GM21390 (cell line): ENCODE measurements at regions not wholly inside any gene's neighbourhood (a gene's known extent, or its start where the extent isn't known, plus 50 kb on each side); places are given as distances from the start of the nearest gene placed in this dataset.

Experiments used
- ATAC-seq: cut with Tn5 transposase; IDR thresholded peaks from one replicate; pipeline ENCODE4 v1.9.1; 2021; ENCODE audit not compliant: unreplicated experiment

GRCh38 chr9:690517-691111, 150.9 kb upstream of the DMRT1 start:
- ATAC-seq, result no peak

GRCh38 chr9:691825-692400, 149.6 kb upstream of the DMRT1 start:
- ATAC-seq, result no peak

- no peak for ATAC-seq
Measured at GRCh38 chr9:692636-693129, 148.8 kb upstream of the DMRT1 start.

GRCh38 chr9:693201-694091, 148.1 kb upstream of the DMRT1 start:
- ATAC-seq, result no peak

GRCh38 chr9:694092-694402, 147.4 kb upstream of the DMRT1 start:
- no peak for ATAC-seq

GRCh38 chr9:694403-695154, 146.9 kb upstream of the DMRT1 start:
- no peak for ATAC-seq

GRCh38 chr9:695252-695651, 146.2 kb upstream of the DMRT1 start:
- ATAC-seq, result no peak

GRCh38 chr9:696332-697323, 144.9 kb upstream of the DMRT1 start:
- ATAC-seq, result no peak

GRCh38 chr9:698276-698675, 143.2 kb upstream of the DMRT1 start:
- ATAC-seq, result no peak

- ATAC-seq, result no peak
Measured at GRCh38 chr9:698954-699353, 142.5 kb upstream of the DMRT1 start.

- ATAC-seq, result no peak
Measured at GRCh38 chr9:699396-699795, 142.1 kb upstream of the DMRT1 start.

GRCh38 chr9:700365-701282, 140.9 kb upstream of the DMRT1 start:
- no peak for ATAC-seq

GRCh38 chr9:703392-703791, 138.1 kb upstream of the DMRT1 start:
- ATAC-seq, result no peak

- ATAC-seq, result no peak
Measured at GRCh38 chr9:706073-706472, 135.4 kb upstream of the DMRT1 start.

- no peak for ATAC-seq
Measured at GRCh38 chr9:706606-707459, 134.7 kb upstream of the DMRT1 start.

GRCh38 chr9:708182-708550, 133.3 kb upstream of the DMRT1 start:
- no peak for ATAC-seq

GRCh38 chr9:708551-709432, 132.7 kb upstream of the DMRT1 start:
- no peak for ATAC-seq
